A673 (cell line): ENCODE measurements at regions not wholly inside any gene's neighbourhood (a gene's known extent, or its start where the extent isn't known, plus 50 kb on each side); places are given as distances from the start of the nearest gene placed in this dataset.

Experiments used
- BruUV-seq: library from RNA; stranded (reverse); fragments of 400-500 nt; replicated peaks from 2 replicates; lab custom pipeline; 2021; lab: Mats Ljungman, UMichigan
- CTCF ChIA-PET: fragments of 300-600 bp; sonication (Branson Sonifier 250); formaldehyde crosslinking; loops from one replicate; lab custom pipeline; 2022; ENCODE audit warnings: antibody characterized with exemption; lab: Charles Lee
- POLR2A ChIA-PET: fragments of 300-600 bp; sonication (Branson Sonifier 250); formaldehyde crosslinking; loops from one replicate; lab custom pipeline; 2022; ENCODE audit warnings: antibody characterized with exemption; ENCODE audit not compliant: low non-redundant PET; lab: Charles Lee
- DNase-seq: peaks from one replicate; pipeline ENCODE4 v3.0.0-alpha.2; 2015; ENCODE audit warnings: low spot score
- H3K27ac ChIP-seq: fragments of 200-600 bp; sonication (generic); 2 replicates; pipeline ENCODE4 v1.5.1; 2016; ENCODE audit warnings: mixed run types, low read depth, mild to moderate bottlenecking, mixed read lengths, antibody characterized with exemption, low read length; ENCODE audit not compliant: poor library complexity, severe bottlenecking
- H3K27me3 ChIP-seq: fragments of 200-600 bp; sonication (generic); replicated peaks from 2 replicates; pipeline ENCODE4 v1.6.1; 2017; ENCODE audit warnings: mixed run types, low read depth, mild to moderate bottlenecking, mixed read lengths, antibody characterized with exemption, low read length; ENCODE audit not compliant: insufficient read depth, poor library complexity
- H3K36me3 ChIP-seq: fragments of 200-600 bp; sonication (generic); 2 replicates; pipeline ENCODE4 v1.6.1; 2016; ENCODE audit warnings: mixed run types, mild to moderate bottlenecking, mixed read lengths, antibody characterized with exemption, low read length; ENCODE audit not compliant: insufficient read depth, poor library complexity, severe bottlenecking
- H3K4me1 ChIP-seq: fragments of 200-600 bp; sonication (generic); 2 replicates; pipeline ENCODE4 v1.6.1; 2017; ENCODE audit warnings: mixed run types, mild to moderate bottlenecking, mixed read lengths, antibody characterized with exemption, low read length; ENCODE audit not compliant: insufficient read depth, poor library complexity, severe bottlenecking
- H3K4me3 ChIP-seq: fragments of 200-600 bp; sonication (generic); 2 replicates; pipeline ENCODE4 v1.5.1; 2016; ENCODE audit warnings: low read depth, mixed run types, mild to moderate bottlenecking, mixed read lengths, low read length; ENCODE audit not compliant: poor library complexity, severe bottlenecking
- H3K9me3 ChIP-seq: fragments of 200-600 bp; sonication (generic); 2 replicates; pipeline ENCODE4 v1.6.1; 2016; ENCODE audit warnings: mixed run types, low read depth, mild to moderate bottlenecking, mixed read lengths, antibody characterized with exemption, low read length; ENCODE audit not compliant: poor library complexity, severe bottlenecking
- CTCF ChIP-seq: fragments of 300-800, 200-600 bp; sonication (generic); conservative IDR thresholded peaks from 2 replicates; pipeline ENCODE4 v1.5.1; 2017; ENCODE audit warnings: low read depth, mild to moderate bottlenecking, antibody characterized with exemption, low read length, moderate library complexity, mixed read lengths
- EZH2 ChIP-seq: fragments of 200-600 bp; sonication (generic); IDR thresholded peaks from 2 replicates; pipeline ENCODE4 v1.6.1; 2017; ENCODE audit warnings: borderline replicate concordance, low read depth, mild to moderate bottlenecking, mixed read lengths, antibody characterized with exemption, low read length; ENCODE audit not compliant: poor library complexity, severe bottlenecking
- intact Hi-C: fragments of 100-400 bp; cut with micrococcal nuclease; formaldehyde crosslinking; loops from one replicate; pipeline ENCODE4 v1.10.0; 2022; ENCODE audit not compliant: unreplicated experiment

DNA sequence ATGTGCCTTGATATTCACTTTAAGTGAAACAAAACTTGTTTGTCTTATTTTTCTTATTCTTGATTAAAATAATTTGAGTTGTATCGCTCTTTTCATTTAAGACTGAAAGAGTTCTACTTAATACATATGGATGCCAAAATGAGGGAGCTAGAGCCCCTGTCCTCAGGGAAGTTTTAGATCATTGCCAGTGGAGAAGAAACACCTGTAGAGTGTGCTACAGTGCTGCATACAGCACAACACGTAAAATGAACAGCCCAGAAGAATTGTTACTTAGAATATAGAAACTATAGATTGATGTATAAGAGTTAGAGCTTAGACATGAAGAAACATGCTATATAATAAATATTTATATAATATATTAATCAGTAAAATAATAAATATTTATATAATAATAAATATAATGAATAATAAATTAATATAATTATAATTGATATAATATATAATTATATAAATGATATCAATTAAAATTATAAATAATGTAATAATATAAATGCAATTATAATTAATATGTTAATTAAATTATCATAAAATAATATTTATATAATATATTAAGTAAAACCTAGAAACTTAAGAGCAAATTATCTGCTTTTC, 1234.7 kb downstream of the ROBO2 start:
- BruUV-seq, result no TSS peak
- Histone ChIP-seq H3K27me3 (no peaks in the 10 kb centered on the region), H3K4me1 (peaks cover 20% of the 10 kb centered on the region), H3K9me3 (no peaks in the 10 kb centered on the region), H3K36me3 (no peaks in the 10 kb centered on the region), H3K4me3 (no peak overlapping the region), H3K27ac (no peak overlapping the region)
- intact Hi-C loops, result loop anchor here (5.0 to 10.0 kb wide), 2 partner anchors 223 to 370 kb away; no protein-coding TSS in a partner anchor
- ChIA-PET CTCF (no interaction called here), POLR2A (no interaction called here)
- no peak for DNase-seq
- TF ChIP-seq CTCF, result peak; percentile 32; the same call in 1 of the 2 replicates
- TF ChIP-seq EZH2, result no peak

DNA sequence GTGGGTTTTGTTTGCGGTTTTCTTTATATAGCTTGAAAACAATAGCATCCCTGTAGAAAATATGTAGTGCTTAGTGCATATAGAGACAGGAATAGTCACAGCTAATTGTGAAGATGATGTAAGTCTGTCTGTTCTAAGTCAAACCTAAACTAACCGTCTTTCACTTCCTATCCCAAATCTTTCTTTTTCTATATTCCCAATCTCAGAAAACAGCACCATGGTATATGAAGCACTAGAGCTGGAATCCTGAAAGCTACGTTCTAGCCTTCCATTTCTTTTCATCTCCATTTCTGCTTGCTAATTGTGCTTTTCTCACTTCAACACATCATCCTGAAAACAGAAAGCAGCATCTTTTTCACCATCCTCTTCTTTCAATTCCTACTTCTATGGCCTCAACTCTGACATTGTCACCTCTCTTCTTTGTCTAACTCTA, 1235.5 kb downstream of the ROBO2 start:
- no peak overlapping the region for H3K4me3 ChIP-seq
- H3K4me1 ChIP-seq, result peaks cover 26% of the 10 kb centered on the region
- TF ChIP-seq CTCF, result no peak
- no peak for TF ChIP-seq EZH2
- no peaks in the 10 kb centered on the region for H3K36me3 ChIP-seq
- no peak for DNase-seq
- BruUV-seq, result no TSS peak
- no peaks in the 10 kb centered on the region for H3K9me3 ChIP-seq
- no peaks in the 10 kb centered on the region for H3K27me3 ChIP-seq
- H3K27ac ChIP-seq, result no peak overlapping the region
- ChIA-PET POLR2A (no interaction called here), CTCF (no interaction called here)
- intact Hi-C loops, result loop anchor here (5.0 to 10.0 kb wide), 2 partner anchors 222 to 369 kb away; no protein-coding TSS in a partner anchor

GRCh38 chr3:78277220-78277619, 1237.3 kb downstream of the ROBO2 start:
- H3K4me1 ChIP-seq, result peaks cover 26% of the 10 kb centered on the region
- ChIA-PET POLR2A (no interaction called here), CTCF (no interaction called here)
- TF ChIP-seq EZH2 (no peak), CTCF (no peak)
- H3K27ac ChIP-seq, result no peak overlapping the region
- no TSS peak for BruUV-seq
- intact Hi-C loops, result loop anchor here (5.0 to 10.0 kb wide), 2 partner anchors 220 to 368 kb away; no protein-coding TSS in a partner anchor
- H3K27me3 ChIP-seq, result no peaks in the 10 kb centered on the region
- DNase-seq, result no peak
- H3K36me3 ChIP-seq, result no peaks in the 10 kb centered on the region
- H3K4me3 ChIP-seq, result no peak overlapping the region
- H3K9me3 ChIP-seq, result no peaks in the 10 kb centered on the region
